ENCODE measurements at regions not wholly inside any gene's neighbourhood (a gene's known extent, or its start where the extent isn't known, plus 50 kb on each side); places are given as distances from the start of the nearest gene placed in this dataset.

DNA sequence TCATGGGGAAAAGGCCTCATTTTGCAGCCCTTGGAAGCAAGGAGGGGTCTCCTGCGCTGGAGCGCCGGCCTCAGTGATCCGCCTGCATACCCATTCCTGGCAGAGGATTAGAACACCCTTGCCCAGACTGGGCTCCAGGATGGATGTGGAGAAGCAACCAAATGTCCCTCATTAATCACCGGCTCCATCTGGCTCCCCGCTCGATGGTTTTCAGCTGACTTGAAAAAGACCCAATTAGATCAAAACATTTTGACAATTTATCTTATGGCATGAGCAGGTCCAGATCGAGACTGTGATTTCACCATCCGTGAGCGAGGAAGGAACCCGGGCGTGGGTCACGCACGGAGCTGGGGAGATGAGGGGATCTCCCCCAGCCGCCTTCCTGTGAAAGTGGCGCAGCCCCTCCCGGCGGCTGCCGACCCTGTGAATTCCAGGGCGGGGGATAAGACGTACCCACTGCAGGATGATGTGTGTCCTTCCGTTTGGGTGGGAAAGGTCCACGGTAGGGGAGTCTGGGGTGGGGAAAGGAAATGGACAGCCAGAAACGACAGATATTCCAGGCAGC lies 141.6 kb downstream of the EMX2 start:
- Histone ChIP-seq H3K36me3 (ENCODE audit: control insufficient read depth, insufficient read depth, low read length) (no peaks in the 10 kb centered on the region), H3K27me3 (ENCODE audit: control insufficient read depth, insufficient read depth, low read length) (peaks cover 17% of the 10 kb centered on the region), H3K4me1 (ENCODE audit: control insufficient read depth, insufficient read depth, low read length) (no peaks in the 10 kb centered on the region), H3K9me3 (ENCODE audit: control insufficient read depth, low read depth, low read length) (no peaks in the 10 kb centered on the region), H3K4me3 (ENCODE audit: low read length) (no peak overlapping the region), H3K27ac (ENCODE audit: low read length) (no peak overlapping the region)
- DNase-seq: no peak
- no CpG with 5 or more reads among the region's 24 CpGs for WGBS (ENCODE audit: insufficient coverage, low lambda C conversion rate)

DNA sequence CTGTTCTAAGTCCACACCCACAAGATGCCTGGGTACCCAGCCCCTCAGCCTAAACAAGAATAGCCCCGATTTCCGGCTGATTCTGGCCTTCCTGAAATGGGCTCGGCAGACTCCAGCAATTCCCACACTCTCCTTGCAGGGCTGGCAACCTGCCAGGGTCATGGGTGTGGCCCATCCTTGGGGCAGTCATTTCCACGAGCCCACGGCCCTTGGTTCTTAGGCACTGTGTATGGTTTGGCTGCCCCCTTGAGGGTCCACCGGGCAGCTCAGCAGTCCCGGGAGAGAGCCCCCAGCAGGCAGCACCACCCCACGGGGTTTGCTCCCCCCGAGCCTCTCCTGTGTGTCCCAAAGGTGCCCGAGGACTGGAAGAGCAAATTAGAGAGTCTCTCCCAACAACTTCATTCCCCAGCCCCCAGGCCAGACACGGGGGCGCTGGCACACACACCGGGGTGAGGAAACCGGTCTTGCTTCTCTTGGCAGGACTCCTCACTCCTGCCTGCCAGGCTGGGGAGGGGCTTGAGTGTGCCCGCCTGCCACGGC lies 142.2 kb downstream of the EMX2 start:
- no peak overlapping the region for H3K27ac ChIP-seq (ENCODE audit: low read length)
- no peaks in the 10 kb centered on the region for H3K4me1 ChIP-seq (ENCODE audit: control insufficient read depth, insufficient read depth, low read length)
- H3K4me3 ChIP-seq (ENCODE audit: low read length): no peak overlapping the region
- DNase-seq: peak in 1 of 2 donors; percentile 9
- no CpG with 5 or more reads among the region's 16 CpGs for WGBS (ENCODE audit: insufficient coverage, low lambda C conversion rate)
- no peaks in the 10 kb centered on the region for H3K36me3 ChIP-seq (ENCODE audit: control insufficient read depth, insufficient read depth, low read length)
- H3K27me3 ChIP-seq (ENCODE audit: control insufficient read depth, insufficient read depth, low read length): peaks cover 17% of the 10 kb centered on the region
- no peaks in the 10 kb centered on the region for H3K9me3 ChIP-seq (ENCODE audit: control insufficient read depth, low read depth, low read length)

DNA sequence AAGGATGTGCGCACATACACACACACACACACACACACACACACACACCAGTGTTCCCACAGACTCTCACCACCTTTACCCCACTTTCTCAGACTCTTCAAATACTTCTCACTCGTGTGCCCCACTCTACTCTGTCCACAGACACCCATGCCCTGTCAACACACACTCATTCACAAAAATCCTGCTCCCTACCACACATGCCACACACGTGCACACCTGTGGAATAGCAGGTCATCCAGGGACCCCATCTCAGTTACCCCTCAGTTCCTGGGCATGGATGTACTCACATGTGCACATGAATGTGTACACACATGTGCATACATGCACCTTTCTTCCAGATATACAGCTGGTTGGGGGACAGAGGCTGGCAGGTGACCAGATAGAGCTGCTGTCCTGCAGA lies 142.9 kb downstream of the EMX2 start:
- no peaks in the 10 kb centered on the region for H3K36me3 ChIP-seq (ENCODE audit: control insufficient read depth, insufficient read depth, low read length)
- H3K27ac ChIP-seq (ENCODE audit: low read length): no peak overlapping the region
- H3K4me3 ChIP-seq (ENCODE audit: low read length): no peak overlapping the region
- peaks cover 15% of the 10 kb centered on the region for H3K27me3 ChIP-seq (ENCODE audit: control insufficient read depth, insufficient read depth, low read length)
- H3K4me1 ChIP-seq (ENCODE audit: control insufficient read depth, insufficient read depth, low read length): no peaks in the 10 kb centered on the region
- WGBS (ENCODE audit: insufficient coverage, low lambda C conversion rate): no CpG with 5 or more reads among the region's 3 CpGs
- no peak for DNase-seq
- H3K9me3 ChIP-seq (ENCODE audit: control insufficient read depth, low read depth, low read length): no peaks in the 10 kb centered on the region

DNA sequence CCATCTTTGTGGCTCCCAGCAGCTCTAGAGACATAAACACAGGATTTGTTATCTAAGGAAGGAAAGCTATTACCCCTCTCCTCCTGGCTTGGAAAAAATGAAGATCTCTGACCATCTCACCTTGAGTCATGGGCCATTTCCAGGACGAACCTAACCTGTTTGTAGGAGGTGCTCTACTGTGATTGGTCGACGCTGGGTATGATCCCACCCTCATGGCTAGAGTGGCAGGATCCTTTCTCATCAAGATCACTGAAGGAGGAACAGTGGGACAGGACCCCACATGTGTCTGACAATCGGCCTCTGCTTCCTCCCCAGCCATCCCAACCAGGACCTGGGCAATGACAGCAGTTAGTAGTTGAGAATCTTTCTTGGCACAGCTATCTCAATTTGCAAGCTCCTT lies 144.1 kb downstream of the EMX2 start:
- no CpG with 5 or more reads among the region's 4 CpGs for WGBS (ENCODE audit: insufficient coverage, low lambda C conversion rate)
- Histone ChIP-seq H3K4me3 (ENCODE audit: low read length) (no peak overlapping the region), H3K36me3 (ENCODE audit: control insufficient read depth, insufficient read depth, low read length) (no peaks in the 10 kb centered on the region), H3K27ac (ENCODE audit: low read length) (no peak overlapping the region), H3K4me1 (ENCODE audit: control insufficient read depth, insufficient read depth, low read length) (no peaks in the 10 kb centered on the region), H3K9me3 (ENCODE audit: control insufficient read depth, low read depth, low read length) (no peaks in the 10 kb centered on the region), H3K27me3 (ENCODE audit: control insufficient read depth, insufficient read depth, low read length) (peaks cover 15% of the 10 kb centered on the region)
- no peak for DNase-seq

DNA sequence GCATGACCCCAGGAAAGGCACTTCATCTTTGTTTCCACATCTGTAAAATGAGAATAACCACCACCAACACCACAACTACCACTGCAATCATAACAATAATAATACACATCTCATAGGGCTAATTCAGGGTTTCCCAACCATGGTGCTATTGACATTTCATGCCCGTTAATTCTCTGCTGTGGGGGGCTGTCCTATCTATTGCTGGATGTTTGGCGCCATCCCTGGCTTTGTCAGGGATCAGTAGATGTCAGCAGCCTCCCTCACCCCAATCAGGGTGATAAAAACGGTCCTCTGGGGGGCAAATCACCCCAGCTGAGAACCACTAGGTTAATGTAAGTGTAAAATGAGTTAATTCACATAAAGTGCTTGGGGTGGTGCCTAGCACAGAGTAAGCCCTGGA lies 145.8 kb downstream of the EMX2 start:
- Histone ChIP-seq H3K9me3 (ENCODE audit: control insufficient read depth, low read depth, low read length) (no peaks in the 10 kb centered on the region), H3K27me3 (ENCODE audit: control insufficient read depth, insufficient read depth, low read length) (peaks cover 14% of the 10 kb centered on the region), H3K36me3 (ENCODE audit: control insufficient read depth, insufficient read depth, low read length) (no peaks in the 10 kb centered on the region), H3K27ac (ENCODE audit: low read length) (no peak overlapping the region), H3K4me1 (ENCODE audit: control insufficient read depth, insufficient read depth, low read length) (no peaks in the 10 kb centered on the region), H3K4me3 (ENCODE audit: low read length) (no peak overlapping the region)
- WGBS (ENCODE audit: insufficient coverage, low lambda C conversion rate): no CpG with 5 or more reads among the region's 3 CpGs
- no peak for DNase-seq

DNA sequence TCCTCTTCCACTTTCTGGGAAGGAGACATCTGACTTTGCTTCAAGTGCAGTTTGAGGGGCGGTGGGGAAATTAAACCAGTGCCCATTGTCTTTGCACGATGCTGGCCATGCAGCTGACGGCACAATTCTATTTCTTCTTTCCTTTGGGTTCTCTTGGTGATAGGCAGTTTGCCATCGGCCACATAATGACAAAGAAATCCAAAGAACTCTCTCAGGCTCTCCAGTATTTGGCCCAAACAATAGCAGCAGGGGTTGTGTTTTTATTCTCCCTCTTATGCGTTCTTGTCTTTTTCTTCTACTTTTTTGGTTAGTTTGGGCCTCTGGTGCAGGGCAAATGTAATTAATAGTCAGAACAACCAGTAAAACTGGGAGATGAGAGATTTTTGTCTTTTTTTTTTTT lies 147.0 kb downstream of the EMX2 start:
- no peak overlapping the region for H3K4me3 ChIP-seq (ENCODE audit: low read length)
- H3K4me1 ChIP-seq (ENCODE audit: control insufficient read depth, insufficient read depth, low read length): no peaks in the 10 kb centered on the region
- 73% methylated on average over 2 of the region's 5 CpGs for WGBS (ENCODE audit: insufficient coverage, low lambda C conversion rate)
- peaks cover 25% of the 10 kb centered on the region for H3K27me3 ChIP-seq (ENCODE audit: control insufficient read depth, insufficient read depth, low read length)
- no peaks in the 10 kb centered on the region for H3K36me3 ChIP-seq (ENCODE audit: control insufficient read depth, insufficient read depth, low read length)
- DNase-seq: no peak
- H3K27ac ChIP-seq (ENCODE audit: low read length): no peak overlapping the region
- H3K9me3 ChIP-seq (ENCODE audit: control insufficient read depth, low read depth, low read length): no peaks in the 10 kb centered on the region

DNA sequence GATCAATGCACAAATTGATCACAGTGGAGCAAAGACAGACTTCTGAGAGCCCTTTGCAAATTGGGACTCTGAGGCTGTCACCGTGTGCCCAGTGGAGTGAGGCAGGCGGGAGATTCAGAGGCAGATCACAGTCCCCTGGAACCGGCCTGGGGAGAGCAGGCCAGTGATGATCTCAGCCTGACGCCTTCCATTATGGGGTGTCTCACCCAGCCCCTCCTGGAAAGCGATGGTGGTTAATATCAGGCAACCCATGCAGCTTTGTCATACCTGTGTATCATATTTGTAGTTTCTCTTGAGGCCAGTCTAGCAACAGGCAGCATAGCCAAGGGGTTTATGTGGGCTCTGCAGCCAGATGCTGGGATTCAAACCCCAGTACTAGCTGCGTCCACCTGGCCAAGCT lies 147.8 kb downstream of the EMX2 start:
- WGBS (ENCODE audit: insufficient coverage, low lambda C conversion rate): no CpG with 5 or more reads among the region's 6 CpGs
- H3K4me1 ChIP-seq (ENCODE audit: control insufficient read depth, insufficient read depth, low read length): no peaks in the 10 kb centered on the region
- peaks cover 25% of the 10 kb centered on the region for H3K27me3 ChIP-seq (ENCODE audit: control insufficient read depth, insufficient read depth, low read length)
- no peak for DNase-seq
- H3K27ac ChIP-seq (ENCODE audit: low read length): no peak overlapping the region
- H3K4me3 ChIP-seq (ENCODE audit: low read length): no peak overlapping the region
- no peaks in the 10 kb centered on the region for H3K36me3 ChIP-seq (ENCODE audit: control insufficient read depth, insufficient read depth, low read length)
- no peaks in the 10 kb centered on the region for H3K9me3 ChIP-seq (ENCODE audit: control insufficient read depth, low read depth, low read length)

DNA sequence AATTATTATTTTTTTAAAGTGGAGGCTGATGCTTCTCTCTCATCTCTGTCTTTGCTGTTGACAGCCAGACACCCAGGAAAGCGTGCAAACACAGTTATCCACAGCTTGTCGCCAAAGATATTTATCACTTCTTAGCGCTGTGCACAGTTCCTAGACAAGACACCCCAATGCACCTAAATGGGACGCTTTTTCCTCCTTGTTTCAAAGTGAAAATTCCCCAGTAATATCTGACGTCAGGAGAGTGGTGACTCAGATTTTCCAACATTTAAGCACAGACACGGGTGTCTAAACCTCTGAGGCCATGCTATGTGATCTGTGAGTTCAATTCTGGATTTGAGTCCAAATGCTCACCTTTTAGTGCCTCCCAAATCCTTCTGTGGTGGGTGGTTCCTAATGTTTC lies 151.6 kb downstream of the EMX2 start:
- Histone ChIP-seq H3K4me1 (ENCODE audit: control insufficient read depth, insufficient read depth, low read length) (no peaks in the 10 kb centered on the region), H3K27me3 (ENCODE audit: control insufficient read depth, insufficient read depth, low read length) (peaks cover 16% of the 10 kb centered on the region), H3K27ac (ENCODE audit: low read length) (no peak overlapping the region), H3K9me3 (ENCODE audit: control insufficient read depth, low read depth, low read length) (no peaks in the 10 kb centered on the region), H3K36me3 (ENCODE audit: control insufficient read depth, insufficient read depth, low read length) (no peaks in the 10 kb centered on the region), H3K4me3 (ENCODE audit: low read length) (no peak overlapping the region)
- no peak for DNase-seq
- 80% methylated on average over 1 of the region's 6 CpGs for WGBS (ENCODE audit: insufficient coverage, low lambda C conversion rate)

DNA sequence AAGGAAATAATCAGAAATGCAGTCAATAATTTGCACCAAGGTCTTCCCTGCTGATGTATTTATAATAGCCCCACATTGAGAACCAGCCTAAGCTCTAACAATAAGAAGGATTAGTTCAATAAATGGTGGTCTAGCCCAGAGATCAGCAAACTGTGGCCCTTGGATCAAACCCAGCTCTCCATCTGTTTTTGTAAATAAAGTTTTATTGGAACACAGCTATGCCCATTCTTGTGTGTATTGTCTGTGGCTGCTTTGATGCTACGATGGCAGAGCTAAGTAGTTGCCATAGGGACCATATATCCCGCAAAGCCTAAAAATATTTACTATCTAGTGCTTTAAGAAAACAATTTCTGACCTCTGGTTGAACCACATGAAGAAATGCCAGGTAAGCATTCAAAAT lies 154.9 kb downstream of the EMX2 start:
- no peaks in the 10 kb centered on the region for H3K9me3 ChIP-seq (ENCODE audit: control insufficient read depth, low read depth, low read length)
- WGBS (ENCODE audit: insufficient coverage, low lambda C conversion rate): no CpG with 5 or more reads among the region's 2 CpGs
- no peaks in the 10 kb centered on the region for H3K36me3 ChIP-seq (ENCODE audit: control insufficient read depth, insufficient read depth, low read length)
- peaks cover 16% of the 10 kb centered on the region for H3K27me3 ChIP-seq (ENCODE audit: control insufficient read depth, insufficient read depth, low read length)
- no peak for DNase-seq
- H3K4me1 ChIP-seq (ENCODE audit: control insufficient read depth, insufficient read depth, low read length): no peaks in the 10 kb centered on the region
- H3K4me3 ChIP-seq (ENCODE audit: low read length): no peak overlapping the region
- no peak overlapping the region for H3K27ac ChIP-seq (ENCODE audit: low read length)

DNA sequence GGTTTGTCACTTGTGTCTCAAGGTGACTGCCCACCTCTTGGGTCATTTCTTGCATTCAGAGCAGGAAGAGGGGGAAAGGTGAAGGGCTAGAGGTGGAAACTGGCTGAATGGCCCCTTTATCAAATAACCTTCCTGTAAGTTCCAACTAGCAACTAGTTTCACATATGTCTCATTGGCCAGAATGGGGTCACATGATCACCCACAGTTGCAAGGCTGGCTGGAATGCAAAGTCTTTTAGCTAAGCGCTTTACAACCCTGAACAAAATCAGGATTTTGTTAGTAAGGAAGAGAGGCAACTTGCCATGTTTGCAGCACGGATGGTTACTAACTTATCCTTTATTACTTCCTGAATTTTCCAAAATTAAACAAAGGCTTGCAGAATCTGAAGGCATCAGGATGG lies 156.3 kb downstream of the EMX2 start:
- no peak for DNase-seq
- no peaks in the 10 kb centered on the region for H3K4me1 ChIP-seq (ENCODE audit: control insufficient read depth, insufficient read depth, low read length)
- H3K36me3 ChIP-seq (ENCODE audit: control insufficient read depth, insufficient read depth, low read length): no peaks in the 10 kb centered on the region
- WGBS (ENCODE audit: insufficient coverage, low lambda C conversion rate): no CpG with 5 or more reads among the region's 2 CpGs
- H3K9me3 ChIP-seq (ENCODE audit: control insufficient read depth, low read depth, low read length): no peaks in the 10 kb centered on the region
- no peak overlapping the region for H3K27ac ChIP-seq (ENCODE audit: low read length)
- peaks cover 10% of the 10 kb centered on the region for H3K27me3 ChIP-seq (ENCODE audit: control insufficient read depth, insufficient read depth, low read length)
- no peak overlapping the region for H3K4me3 ChIP-seq (ENCODE audit: low read length)

DNA sequence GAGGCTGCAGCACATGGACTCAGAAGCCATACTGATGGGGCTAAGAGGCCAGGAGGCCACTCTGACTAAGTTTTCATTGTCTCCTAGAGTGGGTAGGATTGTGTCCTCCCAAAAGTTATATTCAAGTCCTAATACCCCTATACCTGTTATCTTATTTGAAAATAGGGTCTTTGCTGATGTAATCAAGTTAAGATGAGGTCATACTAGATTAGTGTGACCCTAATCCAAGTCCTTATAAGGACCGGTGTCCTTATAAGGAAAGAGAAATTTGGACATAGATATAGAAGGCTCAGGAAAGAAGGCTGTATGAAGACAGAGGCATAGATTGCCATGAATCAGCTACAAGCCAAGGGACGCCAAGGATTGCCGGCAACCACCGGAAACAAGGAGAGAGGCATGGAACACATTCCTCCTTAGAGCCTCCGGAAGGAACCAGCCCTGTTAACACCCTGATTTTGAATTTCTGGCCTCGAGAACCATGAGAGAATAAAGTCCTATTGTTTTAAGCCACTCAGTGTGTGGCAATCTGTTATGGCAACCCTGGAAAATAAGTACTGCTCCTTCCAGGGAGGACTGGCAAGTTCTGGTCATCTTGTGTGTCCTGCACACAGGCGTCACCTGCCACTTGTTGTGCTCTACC lies 157.0 kb downstream of the EMX2 start:
- Histone ChIP-seq H3K4me1 (ENCODE audit: control insufficient read depth, insufficient read depth, low read length) (no peaks in the 10 kb centered on the region), H3K27me3 (ENCODE audit: control insufficient read depth, insufficient read depth, low read length) (peaks cover 4% of the 10 kb centered on the region), H3K4me3 (ENCODE audit: low read length) (no peak overlapping the region), H3K27ac (ENCODE audit: low read length) (no peak overlapping the region), H3K36me3 (ENCODE audit: control insufficient read depth, insufficient read depth, low read length) (no peaks in the 10 kb centered on the region), H3K9me3 (ENCODE audit: control insufficient read depth, low read depth, low read length) (no peaks in the 10 kb centered on the region)
- WGBS (ENCODE audit: insufficient coverage, low lambda C conversion rate): no CpG with 5 or more reads among the region's 7 CpGs
- DNase-seq: no peak
